ENCODE measurements at regions not wholly inside any gene's neighbourhood (a gene's known extent, or its start where the extent isn't known, plus 50 kb on each side); places are given as distances from the start of the nearest gene placed in this dataset.
A peak's percentile ranks its signal among the peaks of the same experiment; 100 is the strongest.

DNA sequence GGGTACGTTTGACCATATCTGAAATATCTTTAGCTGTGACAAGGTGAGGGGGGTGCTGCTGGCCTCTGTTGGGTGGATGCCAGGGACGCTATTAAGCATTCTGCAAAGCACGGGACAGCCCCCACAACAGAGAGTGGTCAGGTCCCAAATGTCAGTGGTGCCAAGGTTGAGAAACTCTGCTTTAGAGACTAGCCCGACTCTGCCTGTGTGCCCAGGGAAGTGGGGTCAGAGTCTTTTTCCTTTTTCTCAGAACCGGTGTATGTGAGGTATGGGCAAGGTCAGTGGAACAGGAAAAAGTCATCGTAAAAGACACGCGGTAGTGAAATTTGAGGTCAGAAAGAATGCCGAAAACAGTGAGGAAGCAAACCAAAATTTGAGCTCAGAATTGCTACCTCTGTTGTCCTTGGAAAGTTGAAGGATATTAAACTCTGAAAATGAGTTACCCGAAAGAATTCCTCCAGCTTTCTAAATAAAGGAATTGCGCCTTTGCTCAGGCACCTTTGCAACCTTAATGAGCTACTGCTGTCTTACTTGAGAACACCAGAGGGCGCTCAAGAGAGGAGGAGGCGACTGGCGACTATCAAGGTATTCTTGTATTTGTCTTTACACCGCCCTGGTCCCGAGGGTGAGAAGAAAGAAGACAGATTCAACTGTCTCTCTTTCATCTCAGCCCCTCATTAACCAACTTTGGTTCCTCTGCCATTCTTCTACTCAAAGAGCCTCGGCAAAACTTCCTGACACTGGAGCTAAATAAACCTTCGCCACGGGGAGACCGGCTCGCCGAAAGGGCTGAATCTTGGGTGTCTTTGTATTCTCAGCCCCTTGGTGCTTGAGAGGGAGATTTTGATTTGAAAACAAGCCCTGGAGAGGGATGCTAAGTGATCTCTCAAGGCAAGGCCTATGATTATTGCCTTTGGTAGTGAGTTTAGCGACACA is 85.4 kb upstream of the OLIG2 start:
- ChIA-PET POLR2A (interaction anchor here (1.6 kb wide), 1 partner anchor 107 kb away, joined by 4 read pairs; no protein-coding TSS in a partner anchor), CTCF (interaction anchor here (0.6 to 3.1 kb wide), 50 partner anchors 9 to 908 kb away, joined by 3 to 38 read pairs (median 4); no protein-coding TSS in a partner anchor)
- Mint-ChIP-seq H3K4me3 (ENCODE audit: unreplicated experiment) (no peak overlapping the region), H3K27ac (ENCODE audit: low read depth, unreplicated experiment) (no peak overlapping the region), H3K27me3 (ENCODE audit: insufficient read depth, unreplicated experiment) (peaks cover 50% of the 10 kb centered on the region), H3K36me3 (ENCODE audit: insufficient read depth, unreplicated experiment) (no peaks in the 10 kb centered on the region), H3K4me1 (ENCODE audit: insufficient read depth, unreplicated experiment) (no peaks in the 10 kb centered on the region), H3K9me3 (ENCODE audit: unreplicated experiment) (no peaks in the 10 kb centered on the region)
- intact Hi-C loops (cut with micrococcal nuclease), result loop anchor here (1.0 to 5.0 kb wide), 3 partner anchors 52 to 257 kb away; no protein-coding TSS in a partner anchor
- no TSS peak for BruUV-seq (replicated peaks)
- DNase-seq (ENCODE audit: unreplicated experiment), result peak; percentile 67
- TF ChIP-seq, protein P1, sequence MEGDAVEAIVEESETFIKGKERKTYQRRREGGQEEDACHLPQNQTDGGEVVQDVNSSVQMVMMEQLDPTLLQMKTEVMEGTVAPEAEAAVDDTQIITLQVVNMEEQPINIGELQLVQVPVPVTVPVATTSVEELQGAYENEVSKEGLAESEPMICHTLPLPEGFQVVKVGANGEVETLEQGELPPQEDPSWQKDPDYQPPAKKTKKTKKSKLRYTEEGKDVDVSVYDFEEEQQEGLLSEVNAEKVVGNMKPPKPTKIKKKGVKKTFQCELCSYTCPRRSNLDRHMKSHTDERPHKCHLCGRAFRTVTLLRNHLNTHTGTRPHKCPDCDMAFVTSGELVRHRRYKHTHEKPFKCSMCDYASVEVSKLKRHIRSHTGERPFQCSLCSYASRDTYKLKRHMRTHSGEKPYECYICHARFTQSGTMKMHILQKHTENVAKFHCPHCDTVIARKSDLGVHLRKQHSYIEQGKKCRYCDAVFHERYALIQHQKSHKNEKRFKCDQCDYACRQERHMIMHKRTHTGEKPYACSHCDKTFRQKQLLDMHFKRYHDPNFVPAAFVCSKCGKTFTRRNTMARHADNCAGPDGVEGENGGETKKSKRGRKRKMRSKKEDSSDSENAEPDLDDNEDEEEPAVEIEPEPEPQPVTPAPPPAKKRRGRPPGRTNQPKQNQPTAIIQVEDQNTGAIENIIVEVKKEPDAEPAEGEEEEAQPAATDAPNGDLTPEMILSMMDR (IDR thresholded peaks at IDR 0.05; ENCODE audit: unreplicated experiment), result peak; percentile 55

- CTCF ChIA-PET, result interaction anchor here (0.6 to 3.1 kb wide), 21 partner anchors 11 to 907 kb away, joined by 3 to 38 read pairs (median 5); no protein-coding TSS in a partner anchor
- POLR2A ChIA-PET, result interaction anchor here (1.6 kb wide), 1 partner anchor 108 kb away, joined by 4 read pairs; no protein-coding TSS in a partner anchor
Measured at GRCh38 chr21:32941263-32941662, 84.5 kb upstream of the OLIG2 start.

GRCh38 chr21:32946654-32947053 is 79.1 kb upstream of the OLIG2 start:
- TF ChIP-seq, protein P1 (IDR thresholded peaks at IDR 0.05; ENCODE audit: unreplicated experiment), result no peak
- no TSS peak for BruUV-seq (replicated peaks)
- no peak overlapping the region for H3K27ac Mint-ChIP-seq (ENCODE audit: low read depth, unreplicated experiment)
- ChIA-PET POLR2A (interaction anchor here (0.9 kb wide), 1 partner anchor 16 kb away, joined by 3 read pairs; no protein-coding TSS in a partner anchor), CTCF (interaction anchor here (0.6 to 2.3 kb wide), 5 partner anchors 11 to 327 kb away, joined by 3 to 13 read pairs (median 4); no protein-coding TSS in a partner anchor)
- H3K9me3 Mint-ChIP-seq (ENCODE audit: unreplicated experiment), result no peaks in the 10 kb centered on the region
- intact Hi-C loops (cut with micrococcal nuclease), result no loop called here
- no peak overlapping the region for H3K4me3 Mint-ChIP-seq (ENCODE audit: unreplicated experiment)
- H3K27me3 Mint-ChIP-seq (ENCODE audit: insufficient read depth, unreplicated experiment), result peaks cover 73% of the 10 kb centered on the region
- H3K4me1 Mint-ChIP-seq (ENCODE audit: insufficient read depth, unreplicated experiment), result no peaks in the 10 kb centered on the region
- peaks cover 4% of the 10 kb centered on the region for H3K36me3 Mint-ChIP-seq (ENCODE audit: insufficient read depth, unreplicated experiment)
- DNase-seq (ENCODE audit: unreplicated experiment), result no peak

More at GRCh38 chr21:32941263-32941662, 84.5 kb upstream of the OLIG2 start:
- Mint-ChIP-seq H3K27ac (ENCODE audit: low read depth, unreplicated experiment) (no peak overlapping the region), H3K9me3 (ENCODE audit: unreplicated experiment) (no peaks in the 10 kb centered on the region), H3K36me3 (ENCODE audit: insufficient read depth, unreplicated experiment) (peaks cover 4% of the 10 kb centered on the region), H3K27me3 (ENCODE audit: insufficient read depth, unreplicated experiment) (peaks cover 50% of the 10 kb centered on the region), H3K4me3 (ENCODE audit: unreplicated experiment) (no peak overlapping the region), H3K4me1 (ENCODE audit: insufficient read depth, unreplicated experiment) (no peaks in the 10 kb centered on the region)
- intact Hi-C loops (cut with micrococcal nuclease), result loop anchor here (5.0 kb wide), 1 partner anchor 51 kb away; no protein-coding TSS in a partner anchor
- TF ChIP-seq, protein P1 (IDR thresholded peaks at IDR 0.05; ENCODE audit: unreplicated experiment), result no peak
- BruUV-seq (replicated peaks), result no TSS peak
- DNase-seq (ENCODE audit: unreplicated experiment), result no peak

- BruUV-seq (replicated peaks), result no TSS peak
- CTCF ChIA-PET, result interaction anchor here (1.0 to 2.3 kb wide), 2 partner anchors 179 to 249 kb away, joined by 4 to 13 read pairs; no protein-coding TSS in a partner anchor
- no peaks in the 10 kb centered on the region for H3K4me1 Mint-ChIP-seq (ENCODE audit: insufficient read depth, unreplicated experiment)
- H3K4me3 Mint-ChIP-seq (ENCODE audit: unreplicated experiment), result no peak overlapping the region
- peaks cover 4% of the 10 kb centered on the region for H3K36me3 Mint-ChIP-seq (ENCODE audit: insufficient read depth, unreplicated experiment)
- no peak for DNase-seq (ENCODE audit: unreplicated experiment)
- H3K27ac Mint-ChIP-seq (ENCODE audit: low read depth, unreplicated experiment), result no peak overlapping the region
- no peaks in the 10 kb centered on the region for H3K9me3 Mint-ChIP-seq (ENCODE audit: unreplicated experiment)
- H3K27me3 Mint-ChIP-seq (ENCODE audit: insufficient read depth, unreplicated experiment), result peaks cover 73% of the 10 kb centered on the region
- TF ChIP-seq, protein P1 (IDR thresholded peaks at IDR 0.05; ENCODE audit: unreplicated experiment), result no peak
- intact Hi-C loops (cut with micrococcal nuclease), result no loop called here
- POLR2A ChIA-PET, result no interaction called here
Measured at GRCh38 chr21:32947736-32948135, 78.0 kb upstream of the OLIG2 start.

Measured in MCF 10A (cell line).